GM19467 (cell line): ENCODE measurements at regions not wholly inside any gene's neighbourhood (a gene's known extent, or its start where the extent isn't known, plus 50 kb on each side); places are given as distances from the start of the nearest gene placed in this dataset.
A peak's percentile ranks its signal among the peaks of the same experiment; 100 is the strongest.

Experiments
- ATAC-seq: cut with Tn5 transposase; IDR thresholded peaks from one replicate; pipeline ENCODE4 v1.9.1; 2021; ENCODE audit warnings: mild to moderate bottlenecking, moderate library complexity; ENCODE audit not compliant: unreplicated experiment

GRCh38 chrX:69028006-69028760 lies 137.1 kb downstream of the PJA1 start:
- ATAC-seq: peak; percentile 90

- no peak for ATAC-seq
Measured at GRCh38 chrX:69027181-69028005, 137.9 kb downstream of the PJA1 start.

- ATAC-seq: no peak
Measured at GRCh38 chrX:69025802-69026301, 139.4 kb downstream of the PJA1 start.

DNA sequence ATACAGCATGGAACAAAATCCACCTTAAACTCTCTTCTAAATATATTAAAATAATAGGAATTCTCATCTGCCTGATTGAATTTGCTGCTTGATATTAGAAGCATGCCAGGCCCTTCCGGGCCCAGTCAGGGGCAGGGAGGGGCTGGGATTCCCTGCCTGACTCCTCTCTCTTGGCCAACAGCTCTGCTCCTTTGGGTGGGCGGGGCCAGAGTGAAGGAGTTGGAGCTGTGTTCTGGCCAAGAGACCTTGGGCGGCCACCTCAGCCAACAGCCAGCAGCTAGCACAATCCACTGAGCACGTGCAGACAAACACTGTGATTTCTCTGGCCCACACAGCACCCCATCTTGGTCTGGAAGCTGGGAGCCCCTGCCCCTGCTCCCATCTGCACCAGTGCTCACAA lies 140.3 kb downstream of the PJA1 start:
- no peak for ATAC-seq

DNA sequence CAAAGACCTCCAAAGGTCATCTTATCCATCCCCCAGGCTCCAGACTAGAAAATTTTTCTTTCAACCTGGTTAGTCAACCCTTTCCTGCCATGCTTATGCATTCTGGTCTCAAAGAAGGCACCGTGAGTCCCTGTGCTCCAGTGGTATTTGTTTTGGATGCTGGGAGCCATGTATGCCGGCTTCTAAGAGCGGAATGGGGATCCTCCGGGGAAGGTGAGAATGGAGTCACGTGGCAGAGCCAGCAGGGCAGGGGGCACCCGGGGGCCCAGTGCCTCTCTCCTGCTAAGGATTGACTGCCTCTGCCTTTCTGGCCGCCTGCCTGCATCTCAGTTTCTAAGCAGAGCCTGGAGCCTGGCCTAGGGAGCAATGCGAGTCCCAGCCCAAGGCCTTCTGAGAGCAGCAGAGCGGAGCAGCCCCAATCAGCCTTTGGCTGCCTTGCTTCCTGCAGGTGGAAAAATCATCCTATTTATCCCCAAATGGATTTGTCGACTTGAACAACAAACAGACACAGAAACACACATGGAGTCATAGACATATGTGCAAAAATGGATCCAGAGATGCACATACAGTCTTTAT lies 141.0 kb downstream of the PJA1 start:
- no peak for ATAC-seq

GRCh38 chrX:69022430-69022829 lies 142.8 kb downstream of the PJA1 start:
- no peak for ATAC-seq

DNA sequence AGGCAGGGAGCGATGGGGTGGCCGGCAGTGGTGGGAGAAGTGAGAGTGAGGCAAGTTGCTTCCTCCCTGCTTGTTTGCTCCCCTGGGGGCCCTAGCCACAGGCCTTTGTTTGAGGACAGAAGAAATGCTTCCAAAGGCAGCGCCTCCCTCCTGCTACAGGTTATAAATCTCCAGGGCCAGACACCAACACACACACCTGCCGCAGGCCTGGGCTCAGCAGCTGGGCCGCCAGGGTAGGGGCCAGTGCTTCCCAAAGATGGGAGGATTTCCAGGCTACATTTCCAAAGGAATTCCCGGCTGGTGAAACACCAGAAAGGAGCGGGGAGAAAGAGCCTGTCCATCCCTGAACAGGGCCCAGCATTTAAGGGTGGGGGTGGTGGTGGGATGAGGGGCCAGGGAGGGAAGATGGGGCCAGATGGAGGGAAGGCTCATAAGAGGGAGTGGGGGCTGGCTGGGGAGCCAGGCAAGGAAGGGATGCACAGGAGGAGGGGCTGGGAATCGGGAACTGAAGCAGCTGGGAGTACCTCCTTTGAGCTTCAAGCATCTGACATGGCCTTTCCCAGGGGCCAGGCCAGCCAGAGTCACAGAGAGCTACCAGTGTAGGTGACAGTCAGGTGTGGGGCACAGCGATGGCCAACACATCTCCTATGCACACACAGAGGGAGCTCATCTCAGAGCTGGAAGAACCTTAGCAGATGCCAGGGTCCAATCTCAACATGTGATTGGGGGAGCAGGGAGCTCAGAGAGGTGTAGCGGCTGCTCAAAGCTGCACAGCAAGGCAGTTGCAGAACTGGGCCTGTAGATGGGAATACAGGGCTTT lies 143.9 kb downstream of the PJA1 start:
- no peak for ATAC-seq

DNA sequence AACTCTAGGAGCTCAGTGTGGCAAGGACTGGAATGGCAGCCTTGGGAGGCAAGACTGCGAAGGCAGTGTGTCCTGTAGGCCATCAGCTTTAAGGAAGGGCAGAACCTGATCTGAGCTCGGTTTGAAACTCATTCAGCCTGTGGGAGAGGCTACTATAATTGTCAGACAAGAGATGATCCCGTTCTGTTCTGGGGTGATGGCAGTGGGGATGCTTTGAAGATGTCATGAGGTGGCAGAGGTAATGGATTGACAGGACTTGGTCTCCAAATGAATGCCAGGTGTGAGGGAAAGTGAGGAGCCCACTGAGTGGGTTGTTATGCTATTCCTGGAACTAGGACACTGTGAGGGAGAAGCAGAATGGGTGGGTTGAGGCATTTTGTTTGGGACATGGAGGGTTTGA lies 144.9 kb downstream of the PJA1 start:
- ATAC-seq: no peak

- ATAC-seq: no peak
Measured at GRCh38 chrX:69019073-69019890, 146.0 kb downstream of the PJA1 start.

- no peak for ATAC-seq
Measured at GRCh38 chrX:69018416-69019072, 146.7 kb downstream of the PJA1 start.

- ATAC-seq: no peak
Measured at GRCh38 chrX:69016293-69016941, 148.8 kb downstream of the PJA1 start.

DNA sequence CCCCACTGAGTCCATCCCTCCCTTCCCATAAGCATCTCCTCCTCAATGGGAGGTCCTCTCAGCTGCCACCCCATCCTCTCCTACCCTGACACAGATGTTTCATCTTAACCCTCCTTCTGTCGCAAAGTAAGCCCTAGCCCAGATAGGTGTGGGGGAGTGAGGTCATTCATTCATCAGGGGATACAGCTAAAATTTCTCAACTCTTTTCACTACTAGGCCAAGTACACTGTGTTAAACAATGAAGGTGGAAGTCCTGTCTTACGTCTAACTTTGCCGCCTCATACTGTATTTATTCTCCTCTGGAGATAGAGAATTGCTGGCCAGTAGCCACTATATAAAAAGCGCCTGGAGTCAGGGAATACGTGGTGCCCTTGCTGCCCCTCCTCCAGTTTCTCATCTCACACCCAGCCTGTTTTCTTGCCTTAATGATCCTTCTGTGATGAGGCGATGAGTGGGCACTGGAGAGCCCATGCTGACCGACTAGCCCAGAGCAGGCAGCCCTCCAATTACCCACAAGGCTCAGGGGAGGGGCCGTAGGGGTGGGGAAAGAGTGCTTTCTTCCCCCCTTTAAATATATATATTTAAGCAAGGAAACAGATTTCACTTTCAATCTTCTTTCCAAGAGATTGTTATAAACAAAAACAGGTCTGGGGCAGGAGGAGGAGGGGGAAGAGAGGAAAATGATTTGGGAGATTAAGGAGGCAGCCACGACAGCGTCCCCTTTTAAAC lies 149.5 kb downstream of the PJA1 start:
- ATAC-seq: no peak

GRCh38 chrX:69015156-69015555 lies 150.1 kb downstream of the PJA1 start:
- ATAC-seq: no peak

GRCh38 chrX:69014200-69014599 lies 151.1 kb downstream of the PJA1 start:
- no peak for ATAC-seq

GRCh38 chrX:69010339-69010738 lies 154.9 kb downstream of the PJA1 start:
- no peak for ATAC-seq

DNA sequence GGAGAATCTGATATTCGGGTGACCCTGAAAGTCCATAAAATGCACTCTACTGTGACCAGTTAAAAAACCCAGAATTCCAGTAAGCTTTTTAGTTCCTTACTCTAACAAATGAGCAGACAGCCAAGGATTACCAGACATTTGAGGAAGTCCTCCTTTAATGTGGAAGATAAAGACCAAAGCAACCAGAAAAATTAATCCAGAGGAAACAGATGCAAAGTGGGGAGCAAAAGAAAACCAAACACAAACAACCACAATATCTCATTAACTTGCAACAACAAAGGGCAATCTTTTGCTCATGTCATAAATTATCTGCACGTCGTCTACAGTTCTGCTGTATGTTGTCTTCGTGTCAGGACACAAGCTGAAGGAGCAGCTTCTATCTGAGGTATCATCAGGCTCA lies 164.4 kb downstream of the PJA1 start:
- no peak for ATAC-seq

GRCh38 chrX:68999931-69000330 lies 165.3 kb downstream of the PJA1 start:
- ATAC-seq: no peak

- ATAC-seq: no peak
Measured at GRCh38 chrX:68999356-68999755, 165.9 kb downstream of the PJA1 start.
